ENCODE measurements at regions not wholly inside any gene's neighbourhood (a gene's known extent, or its start where the extent isn't known, plus 50 kb on each side); places are given as distances from the start of the nearest gene placed in this dataset.

GRCh38 chr6:99064834-99065233, 117.1 kb upstream of the FBXL4 start:
- TF ChIP-seq EZH2 (IDR thresholded peaks at IDR 0.05; ENCODE audit: low read length, missing control alignments): no peak
- TF ChIP-seq, protein P1, sequence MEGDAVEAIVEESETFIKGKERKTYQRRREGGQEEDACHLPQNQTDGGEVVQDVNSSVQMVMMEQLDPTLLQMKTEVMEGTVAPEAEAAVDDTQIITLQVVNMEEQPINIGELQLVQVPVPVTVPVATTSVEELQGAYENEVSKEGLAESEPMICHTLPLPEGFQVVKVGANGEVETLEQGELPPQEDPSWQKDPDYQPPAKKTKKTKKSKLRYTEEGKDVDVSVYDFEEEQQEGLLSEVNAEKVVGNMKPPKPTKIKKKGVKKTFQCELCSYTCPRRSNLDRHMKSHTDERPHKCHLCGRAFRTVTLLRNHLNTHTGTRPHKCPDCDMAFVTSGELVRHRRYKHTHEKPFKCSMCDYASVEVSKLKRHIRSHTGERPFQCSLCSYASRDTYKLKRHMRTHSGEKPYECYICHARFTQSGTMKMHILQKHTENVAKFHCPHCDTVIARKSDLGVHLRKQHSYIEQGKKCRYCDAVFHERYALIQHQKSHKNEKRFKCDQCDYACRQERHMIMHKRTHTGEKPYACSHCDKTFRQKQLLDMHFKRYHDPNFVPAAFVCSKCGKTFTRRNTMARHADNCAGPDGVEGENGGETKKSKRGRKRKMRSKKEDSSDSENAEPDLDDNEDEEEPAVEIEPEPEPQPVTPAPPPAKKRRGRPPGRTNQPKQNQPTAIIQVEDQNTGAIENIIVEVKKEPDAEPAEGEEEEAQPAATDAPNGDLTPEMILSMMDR (conservative IDR thresholded peaks at IDR 0.05 in 1 of 2, IDR thresholded peaks at IDR 0.05 in 1 of 2; ENCODE audit: low read depth in 1 of 2, low read length in 2 of 2): no peak
- H3K4me2 ChIP-seq (ENCODE audit: extremely low read depth, insufficient read depth, low read length): no peak overlapping the region
- H2AFZ ChIP-seq (ENCODE audit: low read length): no peak overlapping the region
- H3K36me3 ChIP-seq (ENCODE audit: control insufficient read depth, insufficient read depth, low read length): no peaks in the 10 kb centered on the region
- no peak overlapping the region for H3K9ac ChIP-seq (ENCODE audit: insufficient read depth, low read length)
- H3K27me3 ChIP-seq (ENCODE audit: control insufficient read depth, insufficient read depth, low read length): no peaks in the 10 kb centered on the region
- no peaks in the 10 kb centered on the region for H3K9me3 ChIP-seq (ENCODE audit: control insufficient read depth, insufficient read depth, low read depth, low read length)
- no peak for DNase-seq (ENCODE audit: low read depth in 2 of 2)
- H4K20me1 ChIP-seq (ENCODE audit: control insufficient read depth, extremely low read depth, insufficient read depth, low read length): no peaks in the 10 kb centered on the region
- no peaks in the 10 kb centered on the region for H3K79me2 ChIP-seq (ENCODE audit: control insufficient read depth, insufficient read depth, low read length)
- no peak overlapping the region for H3K4me3 ChIP-seq (replicated peaks in 1 of 4; ENCODE audit: control extremely low read depth in 1 of 4, insufficient read depth in 1 of 4, low read depth in 3 of 4, low read length in 4 of 4)
- no peaks in the 10 kb centered on the region for H3K4me1 ChIP-seq (ENCODE audit: control insufficient read depth, extremely low read depth, insufficient read depth, low read length)
- H3K27ac ChIP-seq (ENCODE audit: insufficient read depth, low read length): no peak overlapping the region

DNA sequence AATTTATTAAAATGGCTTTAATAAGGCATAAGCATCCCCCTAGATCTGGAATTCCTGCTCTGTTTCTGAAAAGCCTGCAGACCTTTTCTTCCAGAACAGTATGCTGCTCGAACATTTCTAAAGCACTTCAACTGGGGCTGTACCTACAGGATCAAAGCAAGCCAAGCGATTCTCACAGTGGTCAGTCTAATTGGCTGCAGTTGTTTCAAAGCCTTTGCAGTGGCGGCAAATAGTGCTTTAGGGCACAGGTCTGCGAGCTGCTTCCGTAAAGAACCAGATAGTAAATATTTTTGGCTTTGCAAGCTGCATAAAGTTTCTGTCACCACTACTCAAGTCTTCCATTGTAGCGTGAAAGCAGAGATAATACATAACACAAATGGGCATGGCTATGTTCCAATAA, 88.9 kb upstream of the FBXL4 start:
- Histone ChIP-seq H3K27ac (ENCODE audit: insufficient read depth, low read length) (no peak overlapping the region), H2AFZ (ENCODE audit: low read length) (no peak overlapping the region)
- TF ChIP-seq, protein P1 (conservative IDR thresholded peaks at IDR 0.05 in 1 of 2, IDR thresholded peaks at IDR 0.05 in 1 of 2; ENCODE audit: low read depth in 1 of 2, low read length in 2 of 2): no peak
- TF ChIP-seq EZH2 (IDR thresholded peaks at IDR 0.05; ENCODE audit: low read length, missing control alignments): no peak

DNA sequence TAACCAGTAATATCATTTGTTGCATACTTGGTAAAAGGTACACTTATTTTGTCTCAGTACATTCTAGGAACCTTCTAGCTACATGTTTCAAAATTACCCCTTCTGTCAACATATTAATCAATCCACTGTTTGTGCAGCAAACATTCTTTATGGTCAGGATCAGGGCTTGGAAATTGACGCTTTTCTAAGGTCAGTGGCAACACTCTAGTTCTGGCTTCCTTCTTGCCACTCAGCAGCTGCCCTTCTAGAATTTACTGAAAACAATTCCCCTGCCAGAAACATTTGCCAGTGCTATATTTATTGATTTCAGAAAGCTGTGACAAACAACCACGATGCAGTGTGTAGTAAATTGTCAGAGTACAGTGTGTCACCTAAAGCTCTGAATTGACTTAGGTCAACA, 84.7 kb upstream of the FBXL4 start:
- no peaks in the 10 kb centered on the region for H3K9me3 ChIP-seq (ENCODE audit: control insufficient read depth, insufficient read depth, low read depth, low read length)
- no peak for DNase-seq (ENCODE audit: low read depth in 2 of 2)

More for the DNA sequence above, 88.9 kb upstream of the FBXL4 start:
- no peaks in the 10 kb centered on the region for H3K4me1 ChIP-seq (ENCODE audit: control insufficient read depth, extremely low read depth, insufficient read depth, low read length)
- H3K9ac ChIP-seq (ENCODE audit: insufficient read depth, low read length): no peak overlapping the region
- DNase-seq (ENCODE audit: low read depth in 2 of 2): no peak
- H3K9me3 ChIP-seq (ENCODE audit: control insufficient read depth, insufficient read depth, low read depth, low read length): no peaks in the 10 kb centered on the region
- H4K20me1 ChIP-seq (ENCODE audit: control insufficient read depth, extremely low read depth, insufficient read depth, low read length): no peaks in the 10 kb centered on the region
- H3K4me2 ChIP-seq (ENCODE audit: extremely low read depth, insufficient read depth, low read length): no peak overlapping the region
- H3K27me3 ChIP-seq (ENCODE audit: control insufficient read depth, insufficient read depth, low read length): no peaks in the 10 kb centered on the region
- H3K4me3 ChIP-seq (replicated peaks in 1 of 4; ENCODE audit: control extremely low read depth in 1 of 4, insufficient read depth in 1 of 4, low read depth in 3 of 4, low read length in 4 of 4): no peak overlapping the region
- no peaks in the 10 kb centered on the region for H3K36me3 ChIP-seq (ENCODE audit: control insufficient read depth, insufficient read depth, low read length)
- no peaks in the 10 kb centered on the region for H3K79me2 ChIP-seq (ENCODE audit: control insufficient read depth, insufficient read depth, low read length)

More for the DNA sequence above, 84.7 kb upstream of the FBXL4 start:
- no peak overlapping the region for H3K4me3 ChIP-seq (replicated peaks in 1 of 4; ENCODE audit: control extremely low read depth in 1 of 4, insufficient read depth in 1 of 4, low read depth in 3 of 4, low read length in 4 of 4)
- H4K20me1 ChIP-seq (ENCODE audit: control insufficient read depth, extremely low read depth, insufficient read depth, low read length): no peaks in the 10 kb centered on the region
- H2AFZ ChIP-seq (ENCODE audit: low read length): no peak overlapping the region
- no peak for TF ChIP-seq EZH2 (IDR thresholded peaks at IDR 0.05; ENCODE audit: low read length, missing control alignments)
- TF ChIP-seq, protein P1 (conservative IDR thresholded peaks at IDR 0.05 in 1 of 2, IDR thresholded peaks at IDR 0.05 in 1 of 2; ENCODE audit: low read depth in 1 of 2, low read length in 2 of 2): no peak
- H3K4me2 ChIP-seq (ENCODE audit: extremely low read depth, insufficient read depth, low read length): no peak overlapping the region
- H3K27me3 ChIP-seq (ENCODE audit: control insufficient read depth, insufficient read depth, low read length): no peaks in the 10 kb centered on the region
- H3K9ac ChIP-seq (ENCODE audit: insufficient read depth, low read length): no peak overlapping the region
- no peaks in the 10 kb centered on the region for H3K4me1 ChIP-seq (ENCODE audit: control insufficient read depth, extremely low read depth, insufficient read depth, low read length)
- H3K27ac ChIP-seq (ENCODE audit: insufficient read depth, low read length): no peak overlapping the region
- no peaks in the 10 kb centered on the region for H3K79me2 ChIP-seq (ENCODE audit: control insufficient read depth, insufficient read depth, low read length)
- no peaks in the 10 kb centered on the region for H3K36me3 ChIP-seq (ENCODE audit: control insufficient read depth, insufficient read depth, low read length)
